Fibroblast of villous mesenchyme (primary cell): ENCODE measurements at regions not wholly inside any gene's neighbourhood (a gene's known extent, or its start where the extent isn't known, plus 50 kb on each side); places are given as distances from the start of the nearest gene placed in this dataset.

ENCODE experiments used
- DNase-seq: peaks from one replicate; pipeline ENCODE4 v3.0.0-alpha.2; 2010; ENCODE audit warnings: low read depth
- H3K4me3 ChIP-seq: 2 replicates; pipeline ENCODE4 v1.5.1; 2011; ENCODE audit warnings: low read depth, mild to moderate bottlenecking, low read length
- CTCF ChIP-seq: IDR thresholded peaks from 2 replicates; pipeline ENCODE4 v1.5.1; 2012; ENCODE audit warnings: low read depth, mild to moderate bottlenecking, low read length; ENCODE audit not compliant: insufficient read depth

DNA sequence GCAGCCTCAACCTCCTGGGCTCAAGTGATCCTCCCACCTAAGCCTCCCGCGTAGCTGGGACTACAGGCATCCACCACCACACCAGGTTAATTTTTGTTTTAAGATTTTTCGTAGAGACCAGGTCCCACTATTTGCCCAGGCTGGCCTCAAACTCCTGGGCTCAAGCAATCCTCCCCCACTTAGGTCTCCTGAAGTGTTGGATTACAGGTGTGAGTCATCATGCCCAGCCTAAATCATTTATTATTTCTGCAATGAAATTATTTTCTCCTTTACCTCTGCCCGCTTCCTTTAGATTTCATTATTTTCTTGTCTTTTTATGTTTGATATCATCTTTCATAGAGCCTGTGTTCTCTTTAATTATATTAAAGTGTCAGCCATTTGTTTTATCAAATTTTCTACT, 165.2 kb upstream of the OTX2 start:
- no peak overlapping the region for H3K4me3 ChIP-seq
- DNase-seq: no peak
- TF ChIP-seq CTCF: no peak

- H3K4me3 ChIP-seq: no peak overlapping the region
- no peak for TF ChIP-seq CTCF
- no peak for DNase-seq
Observed at GRCh38 chr14:56972948-56973347, 162.7 kb upstream of the OTX2 start.

DNA sequence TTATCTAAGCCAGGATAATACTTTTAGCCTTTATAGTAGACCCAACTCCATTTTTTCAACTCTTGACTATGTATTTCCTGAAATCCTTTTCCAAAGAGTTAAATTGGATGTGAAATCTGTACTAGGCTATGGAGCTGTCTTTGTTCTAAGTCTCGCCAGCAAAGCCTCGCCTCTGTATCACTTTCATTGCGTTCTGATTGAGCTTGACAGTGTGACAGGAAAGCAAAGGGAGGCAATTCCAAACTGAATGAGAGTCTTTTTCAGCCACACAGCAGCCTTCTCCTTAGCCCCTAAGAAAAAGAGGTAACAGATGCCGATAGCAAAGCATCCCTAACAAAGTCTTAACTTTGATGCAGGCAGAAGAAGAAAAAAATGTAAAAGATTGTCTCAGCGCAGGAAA, 154.6 kb upstream of the OTX2 start:
- no peak for DNase-seq
- no peak overlapping the region for H3K4me3 ChIP-seq
- no peak for TF ChIP-seq CTCF

GRCh38 chr14:56963381-56963780, 153.1 kb upstream of the OTX2 start:
- H3K4me3 ChIP-seq: no peak overlapping the region
- DNase-seq: no peak
- no peak for TF ChIP-seq CTCF

DNA sequence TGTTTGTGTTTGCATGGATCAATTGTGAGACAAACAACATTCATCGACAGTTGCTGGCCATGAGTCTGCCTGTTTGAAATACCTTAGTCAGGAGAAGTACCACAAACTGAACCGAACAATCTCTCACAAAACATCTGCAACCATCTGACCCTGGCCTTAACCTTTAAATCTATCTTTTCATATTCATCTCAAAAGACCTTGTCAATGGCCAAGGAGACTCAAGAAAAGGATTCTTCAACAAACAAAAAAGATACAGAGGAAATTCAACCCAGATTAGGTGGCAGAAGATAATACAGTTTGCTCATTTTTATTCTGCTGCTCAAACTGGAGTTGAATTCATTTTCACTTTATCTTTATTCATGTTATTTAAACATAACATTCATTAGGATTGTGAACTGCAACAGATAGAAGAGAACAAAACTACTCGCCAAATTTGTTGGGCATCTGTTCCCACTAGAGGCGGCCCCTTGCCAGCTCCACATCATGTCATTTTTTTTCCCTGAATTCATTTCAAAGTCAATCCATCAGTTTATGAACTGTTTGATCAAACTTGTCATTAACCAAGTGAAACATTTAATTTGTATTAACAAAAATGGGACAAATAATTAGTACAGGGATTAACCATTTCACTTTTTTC, 152.3 kb upstream of the OTX2 start:
- no peak overlapping the region for H3K4me3 ChIP-seq
- no peak for DNase-seq
- TF ChIP-seq CTCF: no peak

GRCh38 chr14:56959869-56960268, 149.6 kb upstream of the OTX2 start:
- DNase-seq: no peak
- no peak overlapping the region for H3K4me3 ChIP-seq
- TF ChIP-seq CTCF: no peak

DNA sequence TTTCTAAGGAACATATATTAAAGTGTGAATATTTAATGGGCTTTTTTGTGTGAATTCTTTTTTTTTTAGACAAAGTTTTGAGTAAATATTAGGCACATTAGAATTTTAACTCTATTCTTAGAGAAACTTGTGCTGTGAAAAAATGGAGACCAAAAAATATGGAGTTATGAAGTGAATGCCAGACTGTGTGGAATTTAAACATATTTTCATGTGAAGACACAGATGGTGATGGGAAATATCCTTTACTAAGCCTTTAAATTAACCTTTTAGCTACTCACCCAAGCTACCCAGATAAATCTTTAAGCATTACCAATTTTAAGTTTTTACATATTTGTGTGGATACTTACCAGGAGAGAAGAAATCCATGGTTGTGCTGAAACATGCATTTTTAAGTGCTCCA, 148.8 kb upstream of the OTX2 start:
- DNase-seq: no peak
- H3K4me3 ChIP-seq: no peak overlapping the region
- TF ChIP-seq CTCF: no peak
